CD14-positive monocyte (primary cell): ENCODE measurements at regions not wholly inside any gene's neighbourhood (a gene's known extent, or its start where the extent isn't known, plus 50 kb on each side); places are given as distances from the start of the nearest gene placed in this dataset.

Experiments used
- DNase-seq, 3 donors: peaks; one replicate each; pipeline ENCODE4 v3.0.0-alpha.2; 2011 to 2022
- H2AFZ ChIP-seq: 2 replicates; pipeline ENCODE4 v1.6.0; 2012; ENCODE audit warnings: mild to moderate bottlenecking, low read depth, low read length, inconsistent platforms; ENCODE audit not compliant: insufficient read depth, poor library complexity, severe bottlenecking
- H3K27ac ChIP-seq, 2 donors: 1 replicate in 1 of 2; 2 replicates in 1 of 2; pipeline ENCODE4 v1.5.1; 2012 to 2013; ENCODE audit warnings: low read length in 2 of 2, control low read depth in 1 of 2, inconsistent platforms in 1 of 2, low read depth in 1 of 2, mild to moderate bottlenecking in 1 of 2
- H3K27me3 ChIP-seq, 2 donors: one replicate each; pipeline versions ENCODE4 v1.6.0 to v1.6.1; 2011 to 2013; ENCODE audit warnings: low read length in 2 of 2; ENCODE audit not compliant: control insufficient read depth in 2 of 2, insufficient read depth in 2 of 2
- H3K36me3 ChIP-seq, 2 donors: replicated peaks in 1 of 2; 1 replicate in 1 of 2; 2 replicates in 1 of 2; pipeline versions ENCODE4 v1.5.1 to v1.6.1; 2012 to 2013; ENCODE audit warnings: low read length in 2 of 2, control low read depth in 1 of 2, inconsistent platforms in 1 of 2, mild to moderate bottlenecking in 1 of 2; ENCODE audit not compliant: insufficient read depth in 2 of 2, control insufficient read depth in 1 of 2
- H3K4me1 ChIP-seq, 2 donors: 1 replicate in 1 of 2; 2 replicates in 1 of 2; pipeline versions ENCODE4 v1.5.1 to v1.6.1; 2012 to 2013; ENCODE audit warnings: low read length in 2 of 2, control low read depth in 1 of 2, inconsistent platforms in 1 of 2, mild to moderate bottlenecking in 1 of 2, moderate library complexity in 1 of 2; ENCODE audit not compliant: insufficient read depth in 2 of 2, control insufficient read depth in 1 of 2
- H3K4me2 ChIP-seq: replicated peaks from 2 replicates; pipeline ENCODE3; 2012; ENCODE audit warnings: low read length, moderate library complexity, mild to moderate bottlenecking; ENCODE audit not compliant: poor library complexity, severe bottlenecking; ENCODE audit errors: extremely low read depth
- H3K4me3 ChIP-seq, 3 experiments: fragments of 200-600 bp in 1 of 3; sonication (generic) in 1 of 3; replicated peaks in 1 of 3; 1 replicate in 2 of 3; 2 replicates in 1 of 3; pipeline ENCODE4 v1.5.1; 2011 to 2013; ENCODE audit warnings: low read length in 3 of 3, mild to moderate bottlenecking in 3 of 3, control low read depth in 2 of 3, low read depth in 2 of 3, inconsistent platforms in 1 of 3, moderate library complexity in 1 of 3
- H3K79me2 ChIP-seq: 2 replicates; pipeline ENCODE4 v1.6.0; 2012; ENCODE audit warnings: mild to moderate bottlenecking, control low read depth, inconsistent platforms, low read length, moderate library complexity; ENCODE audit not compliant: insufficient read depth
- H3K9ac ChIP-seq: 2 replicates; pipeline ENCODE4 v1.6.0; 2017; ENCODE audit warnings: low read length, mild to moderate bottlenecking; ENCODE audit not compliant: insufficient read depth, poor library complexity, severe bottlenecking
- H3K9me3 ChIP-seq, 2 donors: replicated peaks in 1 of 2; 1 replicate in 1 of 2; 2 replicates in 1 of 2; pipeline versions ENCODE4 v1.5.1 to v1.6.1; 2012 to 2013; ENCODE audit warnings: low read length in 2 of 2, control low read depth in 1 of 2; ENCODE audit not compliant: control insufficient read depth in 1 of 2, insufficient read depth in 1 of 2
- H4K20me1 ChIP-seq: 2 replicates; pipeline ENCODE4 v1.6.0; 2012; ENCODE audit warnings: mild to moderate bottlenecking, low read length, control low read depth, moderate library complexity; ENCODE audit not compliant: insufficient read depth
- H3K27ac Mint-ChIP-seq, 7 donors: one replicate each; pipeline ENCODE4 v1.8.0; 2020; ENCODE audit warnings: mild to moderate bottlenecking in 7 of 7, mixed read lengths in 7 of 7, moderate library complexity in 6 of 7, inconsistent platforms in 2 of 7
- H3K27me3 Mint-ChIP-seq, 3 donors: one replicate each; pipeline ENCODE4 v1.8.0; 2021 to 2022; ENCODE audit warnings: low read depth in 3 of 3, mild to moderate bottlenecking in 3 of 3, mixed read lengths in 3 of 3, moderate library complexity in 3 of 3, inconsistent platforms in 1 of 3
- H3K36me3 Mint-ChIP-seq, 2 donors: one replicate each; pipeline ENCODE4 v1.8.0; 2020; ENCODE audit warnings: mixed read lengths in 2 of 2, inconsistent platforms in 1 of 2, mild to moderate bottlenecking in 1 of 2
- H3K4me1 Mint-ChIP-seq: one replicate; pipeline ENCODE4 v1.8.0; 2020; ENCODE audit warnings: mild to moderate bottlenecking, mixed read lengths
- H3K4me3 Mint-ChIP-seq, 2 donors: one replicate each; pipeline ENCODE4 v1.8.0; 2020; ENCODE audit warnings: mild to moderate bottlenecking in 2 of 2, mixed read lengths in 2 of 2, moderate library complexity in 1 of 2
- H3K9me3 Mint-ChIP-seq, 7 donors: one replicate each; pipeline ENCODE4 v1.8.0; 2020 to 2022; ENCODE audit warnings: mixed read lengths in 7 of 7, mild to moderate bottlenecking in 6 of 7, moderate library complexity in 6 of 7, inconsistent platforms in 2 of 7
- CTCF ChIP-seq: fragments of 200-600 bp; IDR thresholded peaks from one replicate; pipeline ENCODE4 v1.8.0; 2022; ENCODE audit warnings: antibody characterized with exemption, mild to moderate bottlenecking
- WGBS: methylation state at CpG from one replicate; pipeline ENCODE4 v1.1.5; 2013; ENCODE audit warnings: missing lambda C conversion rate; ENCODE audit not compliant: insufficient coverage; 5-methylcytosine and 5-hydroxymethylcytosine counted together
- intact Hi-C, 2 donors: fragments of 100-400 bp; cut with micrococcal nuclease; formaldehyde crosslinking; loops; one replicate each; pipeline versions ENCODE4 v1.15.0 to v1.15.1; 2023

- H3K36me3 ChIP-seq = no peaks in the 10 kb centered on the region
- no peak overlapping the region for H3K27ac ChIP-seq
- DNase-seq = no peak
- Mint-ChIP-seq H3K4me1 (peaks cover 40% of the 10 kb centered on the region), H3K36me3 (no peaks in the 10 kb centered on the region), H3K27me3 (peaks cover 0 to 5% (median 2%) of the 10 kb centered on the region in 3 donors), H3K4me3 (peak overlapping the region in 1 of 2 donors; percentile 41), H3K9me3 (peaks cover 0 to 4% (median 4%) of the 10 kb centered on the region in 7 donors), H3K27ac (peak overlapping the region in 4 of 7 donors; percentile 18 to 74 (median 38))
- H3K9ac ChIP-seq = no peak overlapping the region
- intact Hi-C loops = loop anchor here in 1 of 2 donors (10.0 kb wide), 1 partner anchor 51 kb away; no protein-coding TSS in a partner anchor
- no peak overlapping the region for H3K4me2 ChIP-seq
- H3K4me3 ChIP-seq = no peak overlapping the region
- no peaks in the 10 kb centered on the region for H3K27me3 ChIP-seq
- no peak for TF ChIP-seq CTCF
- peak overlapping the region; percentile 19 for H2AFZ ChIP-seq
- no peaks in the 10 kb centered on the region for H3K79me2 ChIP-seq
- peaks cover 25 to 27% of the 10 kb centered on the region in 2 donors for H3K4me1 ChIP-seq
- no peaks in the 10 kb centered on the region for H4K20me1 ChIP-seq
- no peaks in the 10 kb centered on the region for H3K9me3 ChIP-seq
- 0% methylated on average over 5 of the region's 9 CpGs for WGBS
Measured at GRCh38 chr4:123555233-123555806, 158.7 kb downstream of the SPRY1 start.

- no peaks in the 10 kb centered on the region for H3K79me2 ChIP-seq
- H3K36me3 Mint-ChIP-seq = no peaks in the 10 kb centered on the region
- no peak overlapping the region for H3K4me3 ChIP-seq
- peaks cover 40% of the 10 kb centered on the region for H3K4me1 Mint-ChIP-seq
- no peak overlapping the region for H3K27ac ChIP-seq
- peaks cover 25 to 27% of the 10 kb centered on the region in 2 donors for H3K4me1 ChIP-seq
- H3K4me3 Mint-ChIP-seq = peak overlapping the region in 1 of 2 donors; percentile 41
- no peaks in the 10 kb centered on the region for H3K36me3 ChIP-seq
- intact Hi-C loops = loop anchor here in 1 of 2 donors (10.0 kb wide), 1 partner anchor 51 kb away; no protein-coding TSS in a partner anchor
- H3K9me3 Mint-ChIP-seq = peaks cover 0 to 2% (median 0%) of the 10 kb centered on the region in 7 donors
- H3K27ac Mint-ChIP-seq = peak overlapping the region in 3 of 7 donors; percentile 18 to 74 (median 35)
- no peak overlapping the region for H3K9ac ChIP-seq
- peak overlapping the region; percentile 19 for H2AFZ ChIP-seq
- no peaks in the 10 kb centered on the region for H3K9me3 ChIP-seq
- WGBS = 60% methylated on average over 1 of the region's 6 CpGs
- DNase-seq = no peak
- H3K27me3 Mint-ChIP-seq = peaks cover 0 to 5% (median 2%) of the 10 kb centered on the region in 3 donors
- no peak for TF ChIP-seq CTCF
- H3K27me3 ChIP-seq = no peaks in the 10 kb centered on the region
- H4K20me1 ChIP-seq = no peaks in the 10 kb centered on the region
- no peak overlapping the region for H3K4me2 ChIP-seq
Measured at GRCh38 chr4:123555807-123556273, 159.2 kb downstream of the SPRY1 start.
